Mesenteric fat pad (tissue), 1 donor: ENCODE measurements at regions not wholly inside any gene's neighbourhood (a gene's known extent, or its start where the extent isn't known, plus 50 kb on each side); places are given as distances from the start of the nearest gene placed in this dataset.

Experiments
- DNase-seq: peaks from one replicate; pipeline ENCODE4 v3.0.0-alpha.2; 2020; ENCODE audit warnings: low spot score
- donor health status: DM: yes; HTN: yes; CAD: no.

- DNase-seq: no peak
Measured at GRCh38 chr6:40910260-40910893, 128.6 kb downstream of the UNC5CL start.

GRCh38 chr6:40909811-40910210, 129.2 kb downstream of the UNC5CL start:
- no peak for DNase-seq

DNA sequence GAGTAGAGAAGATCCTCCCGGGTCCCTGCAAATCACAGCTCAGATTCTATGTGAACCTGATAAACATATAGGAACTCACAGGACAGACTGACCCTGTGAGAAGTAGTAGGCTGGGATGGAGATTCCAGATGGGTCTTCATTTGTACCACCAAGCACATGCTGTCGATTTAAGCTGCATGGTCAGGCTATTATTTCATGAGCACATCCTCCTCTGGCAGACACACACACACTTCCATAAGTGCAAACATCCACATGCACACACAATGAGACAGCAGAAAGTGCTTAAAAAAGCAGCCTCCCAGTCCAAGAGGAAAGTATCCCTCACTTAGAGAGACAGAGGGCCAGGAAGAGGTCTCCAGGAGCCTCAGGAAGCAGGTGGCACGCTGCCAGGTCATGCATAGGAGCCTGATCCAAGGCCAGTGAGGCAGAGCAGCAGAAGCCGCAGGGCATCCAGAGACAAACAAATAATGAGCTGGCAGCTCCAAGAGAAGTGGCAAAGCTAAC, 131.8 kb downstream of the UNC5CL start:
- DNase-seq: no peak

DNA sequence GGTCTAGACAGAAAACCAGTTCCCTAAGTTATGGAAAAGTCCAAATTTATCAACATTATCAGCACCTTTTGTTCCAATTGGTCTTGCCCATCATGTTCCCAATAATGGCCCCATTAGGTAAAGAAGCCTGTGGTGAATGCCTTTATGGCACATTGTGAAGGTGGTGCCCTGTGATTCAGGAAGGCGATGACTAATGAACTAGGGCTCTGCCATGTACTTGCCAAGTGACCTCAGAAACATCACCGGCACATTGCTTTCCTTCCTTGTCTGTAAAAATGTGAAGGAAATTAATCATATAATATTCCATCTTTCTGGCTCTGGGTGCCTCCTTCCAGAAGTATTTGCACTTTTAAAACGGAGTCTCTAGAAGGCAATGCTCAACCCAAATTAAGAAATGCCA, 132.3 kb downstream of the UNC5CL start:
- no peak for DNase-seq

- no peak for DNase-seq
Measured at GRCh38 chr6:40904583-40905194, 134.3 kb downstream of the UNC5CL start.

- DNase-seq: no peak
Measured at GRCh38 chr6:40903456-40903855, 135.6 kb downstream of the UNC5CL start.

- no peak for DNase-seq
Measured at GRCh38 chr6:40901322-40902055, 137.5 kb downstream of the UNC5CL start.

- no peak for DNase-seq
Measured at GRCh38 chr6:40900791-40901190, 138.2 kb downstream of the UNC5CL start.

- peak; percentile 18 for DNase-seq
Measured at GRCh38 chr6:40899684-40900155, 139.3 kb downstream of the UNC5CL start.

DNA sequence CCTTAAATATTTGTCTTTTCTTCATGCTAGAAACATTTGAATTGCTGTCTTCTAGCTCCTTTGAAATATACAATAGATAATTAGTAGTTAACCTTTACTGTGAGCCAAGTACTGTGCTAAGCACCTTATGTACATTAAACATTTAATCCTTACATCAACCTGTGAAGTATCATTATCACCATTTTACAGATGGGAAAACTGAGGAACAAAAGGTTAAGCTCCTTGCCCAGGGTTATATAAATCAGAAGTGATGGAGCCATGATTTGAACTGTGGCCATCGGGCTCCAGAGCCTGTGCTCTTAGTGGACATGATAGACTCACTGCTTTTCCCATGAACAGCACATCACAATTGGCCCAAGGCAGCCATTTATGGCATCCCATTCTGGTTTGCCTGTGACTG, 140.9 kb downstream of the UNC5CL start:
- DNase-seq: peak; percentile 22

- DNase-seq: peak; percentile 62
Measured at GRCh38 chr6:40897390-40898003, 141.5 kb downstream of the UNC5CL start.

GRCh38 chr6:40896696-40897095, 142.3 kb downstream of the UNC5CL start:
- no peak for DNase-seq

- DNase-seq: peak; percentile 87
Measured at GRCh38 chr6:40894962-40895799, 143.8 kb downstream of the UNC5CL start.

DNA sequence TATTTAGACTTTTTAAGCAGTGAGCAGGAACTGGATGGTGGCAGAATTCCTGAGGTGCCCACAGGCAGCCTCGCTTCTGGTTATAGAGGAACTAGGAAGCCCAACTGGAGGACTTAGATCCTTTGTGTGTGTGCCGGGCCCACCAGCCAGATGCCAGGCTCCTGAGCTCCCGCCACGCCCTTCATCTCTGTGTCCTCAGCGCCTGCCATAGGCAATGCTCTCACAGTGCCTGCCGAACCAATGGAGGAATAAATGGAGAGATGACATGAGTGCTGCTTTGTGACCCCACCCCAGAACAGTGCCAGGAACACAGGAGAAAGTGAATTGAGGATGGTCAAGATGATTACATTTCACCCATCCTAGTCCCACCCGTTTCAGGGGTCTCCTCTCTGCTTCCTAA, 146.0 kb downstream of the UNC5CL start:
- DNase-seq: peak; percentile 55

GRCh38 chr6:40892223-40892622, 146.8 kb downstream of the UNC5CL start:
- peak; percentile 71 for DNase-seq

- DNase-seq: no peak
Measured at GRCh38 chr6:40891686-40892085, 147.3 kb downstream of the UNC5CL start.

- no peak for DNase-seq
Measured at GRCh38 chr6:40891131-40891530, 147.9 kb downstream of the UNC5CL start.

- no peak for DNase-seq
Measured at GRCh38 chr6:40889137-40889832, 149.7 kb downstream of the UNC5CL start.

DNA sequence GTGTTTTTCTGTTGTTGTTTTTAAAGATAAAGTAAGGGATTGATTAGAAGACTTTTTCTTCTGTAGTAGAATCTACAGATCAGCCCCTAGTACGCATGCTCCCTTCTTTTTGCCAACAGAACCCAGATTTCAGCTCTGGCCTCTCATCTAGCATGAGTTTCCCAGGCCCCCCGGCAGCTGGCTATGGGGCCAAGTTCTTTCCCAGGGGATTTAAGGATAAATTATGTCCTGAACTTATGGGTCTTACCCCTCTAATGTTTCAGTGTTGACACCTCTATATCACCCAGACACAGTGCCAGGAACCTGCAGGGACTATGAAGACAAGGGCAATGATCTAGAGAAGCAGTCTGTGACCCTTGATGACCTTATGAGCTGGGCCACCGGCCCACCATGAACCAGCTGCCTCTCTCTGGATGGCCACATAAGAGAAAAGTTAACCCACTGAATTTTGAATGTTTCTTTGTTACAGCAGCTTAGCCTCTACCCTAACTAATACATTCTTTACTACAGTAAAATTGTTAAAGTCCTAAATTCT, 150.5 kb downstream of the UNC5CL start:
- no peak for DNase-seq

GRCh38 chr6:40887792-40888340, 151.2 kb downstream of the UNC5CL start:
- no peak for DNase-seq
